ENCODE measurements at regions not wholly inside any gene's neighbourhood (a gene's known extent, or its start where the extent isn't known, plus 50 kb on each side); places are given as distances from the start of the nearest gene placed in this dataset.

GRCh38 chr20:57025261-57025660, 241.2 kb downstream of the BMP7 start:
- TF ChIP-seq CTCF (conservative IDR thresholded peaks at IDR 0.05): no peak
- no peak for TF ChIP-seq ZFX (IDR thresholded peaks at IDR 0.05)
